Activated T-helper 2 cell treated with anti-CD3 and anti-CD28 coated beads, Interferon-gamma antibody, Interleukin-2, Interleukin-4, amounts not matched to agents 10 μg/mL and 5 μg/mL and 100 μg/mL, durations not matched to agents 14 hours and 24 hours and 36 hours (primary cell): ENCODE measurements at regions not wholly inside any gene's neighbourhood (a gene's known extent, or its start where the extent isn't known, plus 50 kb on each side); places are given as distances from the start of the nearest gene placed in this dataset.

Experiments used
- DNase-seq: peaks from one replicate; pipeline ENCODE4 v3.0.0; 2021; ENCODE audit warnings: low spot score
- H3K27ac Mint-ChIP-seq: one replicate; pipeline ENCODE4 v1.8.0; 2021; ENCODE audit warnings: mixed read lengths
- H3K27me3 Mint-ChIP-seq: one replicate; pipeline ENCODE4 v1.8.0; 2021; ENCODE audit warnings: low read depth, mixed read lengths
- H3K36me3 Mint-ChIP-seq: one replicate; pipeline ENCODE4 v1.8.0; 2021; ENCODE audit warnings: low read depth, mixed read lengths
- H3K4me1 Mint-ChIP-seq: one replicate; pipeline ENCODE4 v1.8.0; 2021; ENCODE audit warnings: low read depth, mixed read lengths
- H3K4me3 Mint-ChIP-seq: one replicate; pipeline ENCODE4 v1.8.0; 2021; ENCODE audit warnings: low read depth, mild to moderate bottlenecking, moderate library complexity, mixed read lengths
- H3K9me3 Mint-ChIP-seq: one replicate; pipeline ENCODE4 v1.8.0; 2021; ENCODE audit warnings: mixed read lengths
- intact Hi-C: fragments of 100-400 bp; cut with micrococcal nuclease; formaldehyde crosslinking; loops from one replicate; pipeline ENCODE4 v1.15.1; 2023

- no peak overlapping the region for H3K4me3 Mint-ChIP-seq
- no peaks in the 10 kb centered on the region for H3K9me3 Mint-ChIP-seq
- peaks cover 3% of the 10 kb centered on the region for H3K4me1 Mint-ChIP-seq
- H3K36me3 Mint-ChIP-seq = no peaks in the 10 kb centered on the region
- H3K27me3 Mint-ChIP-seq = peaks cover 28% of the 10 kb centered on the region
- no peak overlapping the region for H3K27ac Mint-ChIP-seq
- DNase-seq = no peak
- intact Hi-C loops = no loop called here
Measured at GRCh38 chr21:35696644-35697043, 363.7 kb downstream of the SETD4 start.

GRCh38 chr21:35692311-35692710, 368.0 kb downstream of the SETD4 start:
- Mint-ChIP-seq H3K9me3 (no peaks in the 10 kb centered on the region), H3K36me3 (no peaks in the 10 kb centered on the region), H3K4me1 (peaks cover 3% of the 10 kb centered on the region), H3K4me3 (no peak overlapping the region), H3K27me3 (peaks cover 28% of the 10 kb centered on the region), H3K27ac (no peak overlapping the region)
- no peak for DNase-seq
- intact Hi-C loops = no loop called here

GRCh38 chr21:35690436-35690835, 369.9 kb downstream of the SETD4 start:
- H3K36me3 Mint-ChIP-seq = no peaks in the 10 kb centered on the region
- peaks cover 30% of the 10 kb centered on the region for H3K27me3 Mint-ChIP-seq
- no peak overlapping the region for H3K27ac Mint-ChIP-seq
- no peak for DNase-seq
- H3K4me3 Mint-ChIP-seq = no peak overlapping the region
- no peaks in the 10 kb centered on the region for H3K9me3 Mint-ChIP-seq
- intact Hi-C loops = no loop called here
- H3K4me1 Mint-ChIP-seq = peaks cover 3% of the 10 kb centered on the region

- H3K27me3 Mint-ChIP-seq = peaks cover 30% of the 10 kb centered on the region
- no peaks in the 10 kb centered on the region for H3K36me3 Mint-ChIP-seq
- no peak overlapping the region for H3K27ac Mint-ChIP-seq
- intact Hi-C loops = no loop called here
- H3K4me1 Mint-ChIP-seq = peaks cover 6% of the 10 kb centered on the region
- H3K4me3 Mint-ChIP-seq = no peak overlapping the region
- no peaks in the 10 kb centered on the region for H3K9me3 Mint-ChIP-seq
- DNase-seq = no peak
Measured at GRCh38 chr21:35686156-35686555, 374.2 kb downstream of the SETD4 start.

- Mint-ChIP-seq H3K4me3 (no peak overlapping the region), H3K4me1 (peaks cover 6% of the 10 kb centered on the region), H3K36me3 (no peaks in the 10 kb centered on the region), H3K27ac (no peak overlapping the region), H3K9me3 (no peaks in the 10 kb centered on the region), H3K27me3 (peaks cover 34% of the 10 kb centered on the region)
- no peak for DNase-seq
- intact Hi-C loops = no loop called here
Measured at GRCh38 chr21:35683664-35684304, 376.5 kb downstream of the SETD4 start.

GRCh38 chr21:35682904-35683549, 377.3 kb downstream of the SETD4 start:
- intact Hi-C loops = no loop called here
- DNase-seq = no peak
- peaks cover 6% of the 10 kb centered on the region for H3K4me1 Mint-ChIP-seq
- no peak overlapping the region for H3K4me3 Mint-ChIP-seq
- H3K27me3 Mint-ChIP-seq = peaks cover 38% of the 10 kb centered on the region
- H3K9me3 Mint-ChIP-seq = no peaks in the 10 kb centered on the region
- H3K36me3 Mint-ChIP-seq = no peaks in the 10 kb centered on the region
- H3K27ac Mint-ChIP-seq = no peak overlapping the region

- peaks cover 6% of the 10 kb centered on the region for H3K4me1 Mint-ChIP-seq
- peaks cover 28% of the 10 kb centered on the region for H3K27me3 Mint-ChIP-seq
- no peaks in the 10 kb centered on the region for H3K36me3 Mint-ChIP-seq
- intact Hi-C loops = no loop called here
- H3K27ac Mint-ChIP-seq = no peak overlapping the region
- no peak overlapping the region for H3K4me3 Mint-ChIP-seq
- DNase-seq = no peak
- no peaks in the 10 kb centered on the region for H3K9me3 Mint-ChIP-seq
Measured at GRCh38 chr21:35681946-35682345, 378.4 kb downstream of the SETD4 start.

- Mint-ChIP-seq H3K4me3 (no peak overlapping the region), H3K4me1 (peaks cover 9% of the 10 kb centered on the region)
Measured at GRCh38 chr21:35679076-35679475, 381.2 kb downstream of the SETD4 start.

GRCh38 chr21:35678393-35678792, 381.9 kb downstream of the SETD4 start:
- DNase-seq = no peak
- intact Hi-C loops = no loop called here
- Mint-ChIP-seq H3K4me1 (peaks cover 8% of the 10 kb centered on the region), H3K4me3 (no peak overlapping the region), H3K9me3 (no peaks in the 10 kb centered on the region), H3K27me3 (peaks cover 29% of the 10 kb centered on the region), H3K27ac (no peak overlapping the region), H3K36me3 (no peaks in the 10 kb centered on the region)

More at GRCh38 chr21:35679076-35679475, 381.2 kb downstream of the SETD4 start:
- Mint-ChIP-seq H3K27ac (no peak overlapping the region), H3K36me3 (no peaks in the 10 kb centered on the region), H3K9me3 (no peaks in the 10 kb centered on the region), H3K27me3 (peaks cover 25% of the 10 kb centered on the region)
- intact Hi-C loops = no loop called here
- DNase-seq = no peak

GRCh38 chr21:35677298-35677841, 383.0 kb downstream of the SETD4 start:
- Mint-ChIP-seq H3K4me1 (peaks cover 3% of the 10 kb centered on the region), H3K27me3 (peaks cover 36% of the 10 kb centered on the region), H3K9me3 (no peaks in the 10 kb centered on the region), H3K4me3 (no peak overlapping the region), H3K27ac (no peak overlapping the region), H3K36me3 (no peaks in the 10 kb centered on the region)
- intact Hi-C loops = no loop called here
- no peak for DNase-seq

GRCh38 chr21:35674895-35675470, 385.3 kb downstream of the SETD4 start:
- Mint-ChIP-seq H3K36me3 (no peaks in the 10 kb centered on the region), H3K27ac (no peak overlapping the region), H3K27me3 (peaks cover 38% of the 10 kb centered on the region), H3K4me1 (peaks cover 3% of the 10 kb centered on the region), H3K9me3 (no peaks in the 10 kb centered on the region), H3K4me3 (no peak overlapping the region)
- intact Hi-C loops = no loop called here
- no peak for DNase-seq

GRCh38 chr21:35674091-35674671, 386.1 kb downstream of the SETD4 start:
- H3K4me3 Mint-ChIP-seq = no peak overlapping the region
- no peaks in the 10 kb centered on the region for H3K36me3 Mint-ChIP-seq
- H3K4me1 Mint-ChIP-seq = peaks cover 3% of the 10 kb centered on the region
- H3K27ac Mint-ChIP-seq = no peak overlapping the region
- intact Hi-C loops = no loop called here
- no peak for DNase-seq
- H3K9me3 Mint-ChIP-seq = no peaks in the 10 kb centered on the region
- peaks cover 38% of the 10 kb centered on the region for H3K27me3 Mint-ChIP-seq

GRCh38 chr21:35672313-35672712, 388.0 kb downstream of the SETD4 start:
- H3K36me3 Mint-ChIP-seq = no peaks in the 10 kb centered on the region
- peaks cover 46% of the 10 kb centered on the region for H3K27me3 Mint-ChIP-seq
- H3K9me3 Mint-ChIP-seq = no peaks in the 10 kb centered on the region
- intact Hi-C loops = no loop called here
- no peak overlapping the region for H3K4me3 Mint-ChIP-seq
- no peak for DNase-seq
- peaks cover 3% of the 10 kb centered on the region for H3K4me1 Mint-ChIP-seq
- H3K27ac Mint-ChIP-seq = no peak overlapping the region
